ENCODE measurements at regions not wholly inside any gene's neighbourhood (a gene's known extent, or its start where the extent isn't known, plus 50 kb on each side); places are given as distances from the start of the nearest gene placed in this dataset.

DNA sequence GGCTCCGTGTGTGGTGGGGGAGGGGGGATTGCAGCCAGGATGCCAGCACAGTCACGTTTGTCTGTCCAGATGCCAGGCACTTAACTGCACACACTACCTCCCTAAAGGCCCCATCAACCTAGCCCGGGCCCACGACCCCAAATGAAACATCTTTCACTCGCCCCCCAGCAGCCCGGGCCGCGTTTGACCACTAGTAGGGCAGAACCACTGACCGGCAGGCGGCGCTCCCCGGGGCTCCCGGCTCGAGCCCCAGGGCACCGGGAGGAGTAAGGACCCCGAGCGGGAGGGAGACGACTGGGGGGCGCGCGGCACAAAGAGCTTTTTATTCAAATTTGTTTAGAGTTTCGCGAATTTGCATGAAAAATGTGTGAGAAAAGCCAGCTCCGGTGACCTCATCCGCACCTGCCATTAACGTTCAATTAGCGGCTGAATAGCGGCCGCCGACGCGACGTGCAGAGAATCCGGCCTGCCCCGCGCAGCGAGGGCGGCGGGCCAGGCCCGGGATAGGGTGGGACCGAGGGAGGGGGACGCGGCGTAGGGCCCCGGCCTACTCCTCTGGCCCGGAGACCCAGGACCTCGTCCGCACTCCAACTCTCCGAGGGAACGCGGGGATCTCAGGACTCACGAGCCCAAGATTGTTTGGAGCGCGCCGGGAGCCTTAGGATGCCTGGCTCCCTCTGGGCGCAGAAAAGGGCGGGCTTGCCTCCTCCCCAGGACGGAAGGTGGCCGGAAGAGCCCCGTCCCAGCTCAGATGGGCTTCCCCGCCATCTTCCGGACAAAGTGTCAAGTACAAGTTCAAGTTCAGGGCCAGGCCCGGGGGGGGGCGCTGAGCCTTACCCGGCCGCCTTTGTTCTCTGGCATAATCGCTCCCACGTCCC, 64.9 kb upstream of the POLG start:
- DNase-seq (ENCODE audit: low read depth): no peak

DNA sequence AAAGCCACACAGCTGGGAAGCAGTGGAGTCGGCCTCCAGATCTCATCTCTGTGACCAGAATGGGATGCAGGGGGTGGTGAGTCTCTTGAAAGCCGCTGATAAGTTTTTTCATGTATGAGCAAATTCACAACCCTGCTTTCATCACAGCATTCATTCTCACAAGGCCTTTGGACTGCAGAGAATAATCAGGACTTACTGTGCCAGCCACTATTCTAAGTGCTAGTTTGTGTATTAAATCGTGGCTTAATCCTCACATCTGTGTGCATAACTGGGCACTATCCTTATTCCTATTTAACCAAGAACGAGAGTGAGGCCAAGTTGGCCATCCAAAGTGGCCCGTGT, 64.2 kb upstream of the POLG start:
- no peak for DNase-seq (ENCODE audit: low read depth)

- DNase-seq (ENCODE audit: low read depth): no peak
Measured at GRCh38 chr15:89397653-89398023, 63.0 kb upstream of the POLG start.

DNA sequence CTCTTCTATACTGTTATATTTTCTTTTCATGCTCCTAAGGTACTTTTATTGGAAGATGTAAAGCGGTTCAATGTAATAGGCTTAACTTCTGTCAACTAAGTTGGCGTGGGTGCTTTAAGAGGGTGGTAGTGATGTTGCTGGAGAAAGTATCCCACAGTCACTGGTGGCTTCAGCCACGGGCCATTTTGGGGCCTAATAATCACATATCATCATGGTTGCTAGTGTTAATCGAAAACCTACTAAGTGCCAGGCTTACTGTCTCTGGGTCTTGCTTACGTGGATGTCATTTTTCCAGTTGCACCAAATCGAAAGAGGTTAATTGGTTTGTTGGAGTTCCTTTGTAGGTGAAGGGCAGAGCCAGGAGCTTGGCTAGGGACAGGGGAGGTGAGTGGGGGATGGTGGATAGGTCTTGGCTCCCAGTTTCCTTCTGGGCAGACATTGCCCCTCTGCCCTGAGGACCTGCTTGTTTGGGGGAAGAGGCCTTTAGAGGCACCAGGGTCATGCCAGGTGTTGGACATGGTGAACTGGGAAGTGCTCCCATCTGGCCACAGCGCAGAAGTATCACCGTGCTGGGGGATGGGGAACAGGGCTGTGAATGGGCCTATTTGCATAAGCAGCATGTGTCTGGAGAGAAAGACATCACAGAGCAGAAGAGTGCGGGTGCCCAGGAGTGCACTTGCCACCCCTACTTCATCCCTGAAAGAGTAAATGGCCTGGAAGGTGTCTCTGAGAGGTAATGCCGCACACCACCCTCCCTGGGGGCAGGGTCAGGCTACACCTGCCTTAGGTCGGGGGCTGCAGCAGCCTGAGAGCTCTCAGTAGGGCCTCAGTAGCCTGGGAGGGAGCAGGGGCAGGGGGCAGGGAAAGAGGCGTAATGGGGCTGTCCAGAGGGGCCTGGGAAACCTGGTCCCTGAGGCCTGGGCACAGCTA, 62.4 kb upstream of the POLG start:
- no peak for DNase-seq (ENCODE audit: low read depth)

DNA sequence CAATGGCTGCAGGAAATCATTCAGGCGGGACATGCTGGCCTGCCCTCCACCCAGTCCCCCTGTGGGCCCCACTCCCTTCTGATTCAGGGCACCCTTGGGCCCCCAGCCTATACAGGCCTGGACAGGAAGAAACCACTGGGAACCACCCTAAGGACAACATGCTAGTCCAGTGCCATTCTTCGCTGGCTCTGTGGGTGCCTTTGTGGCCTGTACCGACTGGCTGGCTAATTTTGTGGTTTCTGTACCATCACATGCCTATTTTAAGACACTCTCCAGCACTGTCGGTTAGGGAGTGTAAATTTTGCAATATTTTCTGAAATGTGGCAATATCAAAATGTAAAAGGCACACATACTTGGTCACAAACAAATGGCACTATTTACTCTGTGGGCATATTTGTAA, 61.4 kb upstream of the POLG start:
- DNase-seq (ENCODE audit: low read depth): no peak

DNA sequence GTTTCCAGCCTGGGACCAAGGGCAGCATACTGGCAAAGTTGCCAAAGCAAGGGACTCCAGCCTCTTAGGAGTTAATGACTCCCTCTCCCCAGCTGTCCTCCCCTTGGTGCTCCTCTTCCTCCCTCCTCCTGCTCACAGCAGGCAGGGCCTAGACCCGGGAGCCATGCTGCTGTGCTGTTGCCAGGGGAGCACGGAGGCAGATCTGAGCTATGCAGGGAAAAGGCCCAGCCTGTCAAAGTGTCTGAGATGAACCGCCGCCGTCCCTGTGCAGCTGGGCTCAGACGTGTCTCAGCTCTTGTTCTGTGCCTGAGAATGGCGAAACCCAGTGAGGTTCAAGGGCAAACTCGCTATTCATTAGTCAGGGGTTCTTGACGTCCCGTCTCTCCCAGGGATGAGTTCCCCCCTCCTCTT, 60.8 kb upstream of the POLG start:
- no peak for DNase-seq (ENCODE audit: low read depth)

DNA sequence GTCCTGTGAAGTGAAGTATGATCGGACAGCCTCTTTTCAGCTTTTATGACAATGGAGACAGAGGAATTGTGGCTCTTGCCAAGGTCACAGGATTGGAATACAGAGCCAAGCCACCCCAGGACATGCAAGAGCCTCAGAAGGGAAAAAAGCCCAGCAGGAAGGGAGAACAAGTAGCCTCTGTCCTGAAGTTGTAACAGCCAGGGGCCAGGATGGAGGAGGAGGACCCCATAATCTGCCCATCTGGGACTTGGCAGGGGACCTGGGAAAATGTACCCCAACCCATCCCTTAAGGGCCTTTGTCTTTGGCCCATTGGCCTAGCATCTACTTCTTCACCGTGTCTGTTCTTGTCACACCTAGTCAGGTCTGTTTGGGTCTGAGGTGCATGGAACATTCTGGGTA, 60.4 kb upstream of the POLG start:
- no peak for DNase-seq (ENCODE audit: low read depth)

GRCh38 chr15:89393056-89393455, 58.4 kb upstream of the POLG start:
- DNase-seq (ENCODE audit: low read depth): no peak

DNA sequence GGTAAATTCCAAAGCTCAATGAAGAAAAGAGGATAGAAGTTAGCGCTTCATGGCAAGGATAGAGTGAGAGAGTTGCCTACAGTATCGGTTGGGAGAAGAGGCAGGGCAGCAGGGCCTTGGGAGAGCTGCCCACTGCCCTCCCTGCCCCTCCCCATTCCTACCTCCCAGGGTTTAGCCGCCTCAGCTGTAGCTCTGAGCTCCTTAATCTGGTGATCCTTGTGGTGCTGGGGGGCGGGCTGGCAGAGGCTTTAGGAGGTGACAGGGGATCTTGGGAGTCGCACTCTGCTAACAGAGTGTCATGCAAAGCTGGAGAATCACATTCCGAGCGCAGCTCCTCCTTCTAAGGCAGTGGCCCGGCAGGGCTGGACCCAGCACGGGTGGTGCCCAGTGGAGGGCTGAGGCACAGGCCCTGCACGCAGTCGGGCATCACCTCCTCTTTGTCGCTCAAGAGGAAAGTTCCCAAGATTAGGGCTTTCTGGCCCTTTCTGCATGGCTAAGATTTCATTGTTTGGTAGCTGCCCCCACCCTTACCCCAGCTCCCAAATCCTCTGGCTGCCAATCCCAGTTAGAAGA, 57.1 kb upstream of the POLG start:
- no peak for DNase-seq (ENCODE audit: low read depth)

GRCh38 chr15:89389841-89390603, 55.4 kb upstream of the POLG start:
- no peak for DNase-seq (ENCODE audit: low read depth)

- DNase-seq (ENCODE audit: low read depth): no peak
Measured at GRCh38 chr15:89387140-89387903, 52.7 kb upstream of the POLG start.

GRCh38 chr15:89385596-89386331, 51.1 kb upstream of the POLG start:
- no peak for DNase-seq (ENCODE audit: low read depth)

Data from stimulated activated CD8-positive, alpha-beta memory T cell treated with anti-CD3 and anti-CD28 coated beads, Interleukin-15, amount 100 ng/mL, for 24 hours (primary cell).